NB4 (cell line): ENCODE measurements at regions not wholly inside any gene's neighbourhood (a gene's known extent, or its start where the extent isn't known, plus 50 kb on each side); places are given as distances from the start of the nearest gene placed in this dataset.
"Not testable (repeated sequence)": the region's sequence is repeated elsewhere in the genome, so short reads cannot be mapped to it uniquely, and the experiment has no call there.

Experiments used
- DNase-seq: peaks from one replicate; pipeline ENCODE4 v3.0.0; 2010; ENCODE audit warnings: low read depth
- H3K4me3 ChIP-seq: one replicate; pipeline ENCODE4 v1.5.1; 2011; ENCODE audit warnings: mild to moderate bottlenecking, low read depth, low read length, moderate library complexity
- CTCF ChIP-seq: IDR thresholded peaks from one replicate; pipeline ENCODE4 v1.5.1; 2012; ENCODE audit warnings: low read depth, low read length
- MAX ChIP-seq: IDR thresholded peaks from 2 replicates; pipeline ENCODE4 v1.6.1; 2011; ENCODE audit warnings: low read depth, low read length
- MYC ChIP-seq: IDR thresholded peaks from 2 replicates; pipeline ENCODE4 v1.6.1; 2011; ENCODE audit warnings: low read depth, low read length
- POLR2A ChIP-seq: IDR thresholded peaks from 2 replicates; pipeline ENCODE4 v1.6.1; 2011; ENCODE audit warnings: mild to moderate bottlenecking; ENCODE audit not compliant: insufficient read length; ENCODE audit errors: extremely low read depth

- TF ChIP-seq MAX, result no peak
- TF ChIP-seq MYC, result no peak
- TF ChIP-seq POLR2A, result no peak
- TF ChIP-seq CTCF, result no peak
- DNase-seq, result no peak
- H3K4me3 ChIP-seq, result no peak overlapping the region
These were observed 315.1 kb upstream of the API5 start for GRCh38 chr11:42996421-42997307.

GRCh38 chr11:43004879-43005278, 306.9 kb upstream of the API5 start:
- DNase-seq, H3K4me3 ChIP-seq: not testable (repeated sequence)

GRCh38 chr11:43010042-43010441, 301.8 kb upstream of the API5 start:
- peak; percentile 21 for DNase-seq
- TF ChIP-seq CTCF (no peak), MYC (no peak), MAX (no peak)
- H3K4me3 ChIP-seq, result no peak overlapping the region

GRCh38 chr11:43012606-43013005, 299.2 kb upstream of the API5 start:
- no peak overlapping the region for H3K4me3 ChIP-seq
- TF ChIP-seq MYC, result no peak
- no peak for TF ChIP-seq POLR2A
- no peak for TF ChIP-seq MAX
- TF ChIP-seq CTCF, result no peak
- DNase-seq, result no peak

GRCh38 chr11:43021466-43021865, 290.3 kb upstream of the API5 start:
- no peak overlapping the region for H3K4me3 ChIP-seq
- DNase-seq, result peak; percentile 48
- peak; percentile 67 for TF ChIP-seq CTCF
- no peak for TF ChIP-seq MYC

GRCh38 chr11:43034341-43034740, 277.5 kb upstream of the API5 start:
- H3K4me3 ChIP-seq, result no peak overlapping the region
- DNase-seq, result no peak
- TF ChIP-seq POLR2A, result no peak
- TF ChIP-seq MYC, result no peak
- TF ChIP-seq CTCF, result no peak
- TF ChIP-seq MAX, result no peak
